Smooth muscle cell (in vitro differentiated cells): ENCODE measurements at regions not wholly inside any gene's neighbourhood (a gene's known extent, or its start where the extent isn't known, plus 50 kb on each side); places are given as distances from the start of the nearest gene placed in this dataset.

Experiments used
- DNase-seq: peaks from one replicate; lab custom pipeline; 2025; ENCODE audit not compliant: unreplicated experiment; lab: John Stamatoyannopoulos, UW
- H2AFZ ChIP-seq: fragments of 200-600 bp; sonication (generic); 2 replicates; pipeline ENCODE4 v1.6.0; 2016; ENCODE audit warnings: antibody characterized with exemption, low read depth, mild to moderate bottlenecking
- H3F3A ChIP-seq: fragments of 200-600 bp; sonication (generic); 2 replicates; pipeline ENCODE4 v1.6.0; 2017; ENCODE audit warnings: antibody characterized with exemption, low read depth
- H3K27ac ChIP-seq: fragments of 200-600 bp; sonication (generic); 2 replicates; pipeline ENCODE4 v1.5.1; 2016; ENCODE audit warnings: low read depth, mild to moderate bottlenecking
- H3K27me3 ChIP-seq: fragments of 200-600 bp; sonication (generic); 2 replicates; pipeline ENCODE4 v1.6.1; 2016; ENCODE audit warnings: low read depth, mild to moderate bottlenecking
- H3K36me3 ChIP-seq: fragments of 200-600 bp; sonication (generic); 2 replicates; pipeline ENCODE4 v1.5.1; 2016; ENCODE audit warnings: low read depth
- H3K4me1 ChIP-seq: fragments of 200-600 bp; sonication (generic); 2 replicates; pipeline ENCODE4 v1.5.1; 2016; ENCODE audit warnings: low read depth
- H3K4me2 ChIP-seq: fragments of 200-600 bp; sonication (generic); 2 replicates; pipeline ENCODE4 v1.6.0; 2016; ENCODE audit warnings: mild to moderate bottlenecking
- H3K4me3 ChIP-seq: fragments of 200-600 bp; sonication (generic); 2 replicates; pipeline ENCODE4 v1.5.1; 2016; ENCODE audit warnings: mild to moderate bottlenecking
- H3K79me2 ChIP-seq: fragments of 200-600 bp; sonication (generic); 2 replicates; pipeline ENCODE4 v1.6.0; 2016; ENCODE audit warnings: low read depth, mild to moderate bottlenecking
- H3K9ac ChIP-seq: fragments of 200-600 bp; sonication (generic); 2 replicates; pipeline ENCODE4 v1.6.0; 2016; ENCODE audit warnings: low read depth
- H3K9me3 ChIP-seq: fragments of 200-600 bp; sonication (generic); replicated peaks from 2 replicates; pipeline ENCODE4 v1.5.1; 2016; ENCODE audit warnings: low read depth
- H4K20me1 ChIP-seq: fragments of 200-600 bp; sonication (generic); 2 replicates; pipeline ENCODE4 v1.6.0; 2016; ENCODE audit warnings: low read depth
- WGBS: methylation state at CpG from one replicate; pipeline ENCODE4 v1.1.7; 2016; ENCODE audit warnings: low lambda C conversion rate; 5-methylcytosine and 5-hydroxymethylcytosine counted together
- TF ChIP-seq, protein P1 (sequence below): fragments of 200-600 bp; sonication (generic); IDR thresholded peaks from 2 replicates; pipeline ENCODE4 v1.5.1; 2017; ENCODE audit warnings: borderline replicate concordance, mild to moderate bottlenecking, antibody characterized with exemption; ENCODE audit not compliant: insufficient read depth, poor library complexity, severe bottlenecking

- no peak overlapping the region for H3K27ac ChIP-seq
- H2AFZ ChIP-seq: no peak overlapping the region
- no peaks in the 10 kb centered on the region for H3K27me3 ChIP-seq
- 68% methylated on average over 1 of the region's 1 CpG for whole genome bisulfite sequencing
- TF ChIP-seq, protein P1, sequence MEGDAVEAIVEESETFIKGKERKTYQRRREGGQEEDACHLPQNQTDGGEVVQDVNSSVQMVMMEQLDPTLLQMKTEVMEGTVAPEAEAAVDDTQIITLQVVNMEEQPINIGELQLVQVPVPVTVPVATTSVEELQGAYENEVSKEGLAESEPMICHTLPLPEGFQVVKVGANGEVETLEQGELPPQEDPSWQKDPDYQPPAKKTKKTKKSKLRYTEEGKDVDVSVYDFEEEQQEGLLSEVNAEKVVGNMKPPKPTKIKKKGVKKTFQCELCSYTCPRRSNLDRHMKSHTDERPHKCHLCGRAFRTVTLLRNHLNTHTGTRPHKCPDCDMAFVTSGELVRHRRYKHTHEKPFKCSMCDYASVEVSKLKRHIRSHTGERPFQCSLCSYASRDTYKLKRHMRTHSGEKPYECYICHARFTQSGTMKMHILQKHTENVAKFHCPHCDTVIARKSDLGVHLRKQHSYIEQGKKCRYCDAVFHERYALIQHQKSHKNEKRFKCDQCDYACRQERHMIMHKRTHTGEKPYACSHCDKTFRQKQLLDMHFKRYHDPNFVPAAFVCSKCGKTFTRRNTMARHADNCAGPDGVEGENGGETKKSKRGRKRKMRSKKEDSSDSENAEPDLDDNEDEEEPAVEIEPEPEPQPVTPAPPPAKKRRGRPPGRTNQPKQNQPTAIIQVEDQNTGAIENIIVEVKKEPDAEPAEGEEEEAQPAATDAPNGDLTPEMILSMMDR: no peak
- no peak overlapping the region for H3K4me3 ChIP-seq
- DNase-seq: no peak
- no peaks in the 10 kb centered on the region for H3K36me3 ChIP-seq
- no peak overlapping the region for H3K9ac ChIP-seq
- H3K79me2 ChIP-seq: no peaks in the 10 kb centered on the region
- no peaks in the 10 kb centered on the region for H4K20me1 ChIP-seq
- H3K9me3 ChIP-seq: no peaks in the 10 kb centered on the region
- peaks cover 6% of the 10 kb centered on the region for H3K4me1 ChIP-seq
- peak overlapping the region; percentile 64 for H3K4me2 ChIP-seq
- H3F3A ChIP-seq: no peaks in the 10 kb centered on the region
These were observed 66.3 kb upstream of the FANCC start for GRCh38 chr9:95383845-95384244.

DNA sequence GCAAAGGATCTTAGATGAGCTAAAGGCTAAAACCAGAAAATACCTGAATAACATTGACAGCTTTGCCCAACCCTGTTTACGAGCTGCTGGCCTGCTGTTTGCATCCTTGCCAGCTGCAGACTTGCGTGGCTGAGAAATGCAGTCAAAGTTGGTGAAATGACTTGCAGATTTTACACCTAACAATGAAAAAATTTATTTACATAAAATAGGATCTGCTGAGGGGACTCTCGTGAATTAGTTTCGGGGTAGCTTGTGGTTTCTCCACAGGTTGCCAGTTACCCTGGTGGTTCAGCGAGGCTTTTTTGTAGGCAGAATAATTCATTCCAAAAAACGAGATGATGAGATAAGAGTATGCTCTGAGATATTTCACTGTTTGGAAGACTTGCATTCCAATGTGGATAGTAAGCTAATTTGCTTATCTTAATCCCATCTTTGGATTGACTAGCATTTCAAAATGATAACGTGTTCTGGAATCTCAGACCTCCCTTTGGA lies 65.7 kb upstream of the FANCC start:
- WGBS: 12% methylated on average over 7 of the region's 7 CpGs
- H3K9ac ChIP-seq: no peak overlapping the region
- peak overlapping the region; percentile 64 for H3K4me2 ChIP-seq

DNA sequence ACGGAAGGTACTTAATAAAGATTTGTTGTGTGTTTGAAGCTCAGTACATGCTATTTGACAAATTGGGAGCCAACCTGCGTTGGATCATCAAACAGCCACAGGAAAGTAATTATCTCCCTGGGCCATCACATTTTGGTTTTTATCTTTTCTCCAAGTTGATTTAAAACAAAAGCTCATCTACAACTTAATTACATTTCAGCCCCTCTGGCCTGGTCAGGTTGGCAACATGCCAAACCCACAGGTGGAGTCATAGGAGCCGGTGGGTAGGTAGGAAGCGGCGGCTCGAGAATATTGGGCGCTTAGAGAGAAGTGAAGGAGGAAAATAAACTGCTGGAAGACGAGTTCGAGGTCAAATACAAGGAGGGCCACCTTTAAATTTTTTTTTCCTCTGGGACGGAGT lies 64.9 kb upstream of the FANCC start:
- no peak overlapping the region for H2AFZ ChIP-seq
- no peaks in the 10 kb centered on the region for H4K20me1 ChIP-seq
- H3K79me2 ChIP-seq: no peaks in the 10 kb centered on the region
- no peak for DNase-seq
- no peaks in the 10 kb centered on the region for H3K9me3 ChIP-seq
- H3K9ac ChIP-seq: no peak overlapping the region
- TF ChIP-seq, protein P1: no peak
- H3K27ac ChIP-seq: no peak overlapping the region
- H3K4me2 ChIP-seq: no peak overlapping the region
- H3K36me3 ChIP-seq: no peaks in the 10 kb centered on the region
- no peak overlapping the region for H3K4me3 ChIP-seq
- peaks cover 6% of the 10 kb centered on the region for H3K4me1 ChIP-seq
- H3K27me3 ChIP-seq: no peaks in the 10 kb centered on the region
- H3F3A ChIP-seq: no peaks in the 10 kb centered on the region
- 91% methylated on average over 10 of the region's 10 CpGs for WGBS

More for the DNA sequence above, 65.7 kb upstream of the FANCC start:
- no peak for DNase-seq
- TF ChIP-seq, protein P1: no peak
- H4K20me1 ChIP-seq: no peaks in the 10 kb centered on the region
- no peak overlapping the region for H2AFZ ChIP-seq
- H3K27me3 ChIP-seq: no peaks in the 10 kb centered on the region
- H3K27ac ChIP-seq: no peak overlapping the region
- no peak overlapping the region for H3K4me3 ChIP-seq
- H3K79me2 ChIP-seq: no peaks in the 10 kb centered on the region
- peaks cover 6% of the 10 kb centered on the region for H3K4me1 ChIP-seq
- no peaks in the 10 kb centered on the region for H3F3A ChIP-seq
- no peaks in the 10 kb centered on the region for H3K9me3 ChIP-seq
- no peaks in the 10 kb centered on the region for H3K36me3 ChIP-seq

GRCh38 chr9:95381221-95381620 lies 63.7 kb upstream of the FANCC start:
- Histone ChIP-seq H3K79me2 (no peaks in the 10 kb centered on the region), H3K9me3 (no peaks in the 10 kb centered on the region), H3K36me3 (no peaks in the 10 kb centered on the region), H3K9ac (no peak overlapping the region), H3K27me3 (no peaks in the 10 kb centered on the region), H3K4me1 (peaks cover 6% of the 10 kb centered on the region), H4K20me1 (no peaks in the 10 kb centered on the region), H2AFZ (no peak overlapping the region), H3K4me2 (no peak overlapping the region), H3K4me3 (no peak overlapping the region), H3K27ac (no peak overlapping the region), H3F3A (no peaks in the 10 kb centered on the region)
- 50% methylated on average over 7 of the region's 7 CpGs for WGBS
- TF ChIP-seq, protein P1: no peak
- DNase-seq: no peak
